GM18511 (cell line): ENCODE measurements at regions not wholly inside any gene's neighbourhood (a gene's known extent, or its start where the extent isn't known, plus 50 kb on each side); places are given as distances from the start of the nearest gene placed in this dataset.

Experiments used
- ATAC-seq: cut with Tn5 transposase; IDR thresholded peaks from one replicate; pipeline ENCODE4 v1.9.1; 2021; ENCODE audit warnings: mild to moderate bottlenecking, moderate library complexity; ENCODE audit not compliant: unreplicated experiment

DNA sequence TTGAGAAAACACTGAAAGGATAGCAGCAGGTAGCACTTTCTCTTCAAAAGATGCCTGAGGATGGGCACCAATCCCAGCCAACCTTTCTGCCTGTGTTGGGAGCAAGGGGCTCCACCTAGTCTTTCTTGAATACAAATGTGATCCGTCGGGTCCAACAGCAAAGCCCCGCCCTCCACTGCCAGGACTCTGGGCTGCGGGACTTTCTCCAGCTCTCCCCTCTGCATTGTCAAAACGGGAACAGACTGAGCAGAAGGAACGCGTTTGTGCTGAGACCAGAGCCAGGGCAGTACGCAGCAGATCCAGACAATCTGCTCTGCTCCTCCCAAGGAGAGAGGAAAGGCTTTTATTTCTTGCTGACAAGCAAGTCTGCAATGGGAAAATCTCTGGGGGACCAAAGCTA, 139.7 kb downstream of the SEC61B start:
- ATAC-seq: no peak

GRCh38 chr9:99362321-99362720, 140.2 kb downstream of the SEC61B start:
- no peak for ATAC-seq

DNA sequence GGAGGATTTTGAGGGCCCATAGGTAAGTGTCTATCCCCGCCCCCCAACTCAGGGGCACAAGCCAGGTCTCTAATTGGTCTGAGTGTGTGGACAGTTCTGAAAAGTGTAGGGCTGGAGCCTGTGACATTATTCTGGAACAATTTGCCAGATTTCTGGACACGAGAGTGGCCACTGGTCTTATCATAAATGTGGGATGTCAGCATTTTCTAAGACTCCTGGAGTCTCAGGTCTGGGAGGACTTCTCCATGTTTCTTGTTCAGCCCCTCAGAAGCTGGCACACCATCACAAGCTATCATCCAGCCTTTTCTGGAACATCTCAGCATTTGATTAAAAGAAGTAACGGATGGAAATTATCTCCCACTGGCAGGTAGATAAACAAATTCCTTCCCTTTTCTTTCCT, 141.4 kb downstream of the SEC61B start:
- no peak for ATAC-seq

DNA sequence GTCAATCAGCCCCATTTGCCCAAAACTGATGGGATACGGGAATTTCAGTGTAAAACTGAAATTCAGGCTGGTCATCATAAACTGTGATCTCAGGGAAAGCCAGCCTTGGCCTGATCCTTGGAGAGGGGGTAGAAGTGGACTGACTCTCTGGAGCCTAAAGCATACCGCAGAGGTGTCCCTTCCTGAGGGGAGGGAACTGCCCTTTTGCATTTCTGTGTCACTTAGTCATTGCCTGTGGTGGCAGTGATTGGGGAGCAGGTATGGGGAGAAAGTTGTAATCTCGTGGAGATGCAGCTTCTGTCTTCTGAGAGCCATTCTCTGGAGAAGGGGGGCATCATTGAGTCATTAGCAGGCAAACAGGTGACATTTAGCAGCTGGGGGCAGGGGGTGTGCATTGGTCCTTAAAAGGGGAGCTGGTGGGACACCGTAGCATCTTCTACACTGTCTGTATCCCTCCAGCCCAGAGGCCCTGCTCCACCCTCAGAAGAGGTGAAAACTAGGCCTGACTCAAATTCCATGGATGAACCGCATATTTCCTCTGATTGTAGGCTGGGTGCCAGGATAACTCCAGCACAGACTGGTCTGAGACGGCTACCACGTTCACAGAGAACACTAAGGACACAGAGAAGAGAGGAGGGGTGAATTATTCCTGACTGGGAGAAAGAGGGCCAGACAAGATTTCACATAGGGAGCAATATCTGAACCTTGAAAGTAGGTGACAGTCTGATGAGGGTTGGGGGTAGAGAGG, 143.3 kb downstream of the SEC61B start:
- ATAC-seq: no peak

- ATAC-seq: no peak
Observed at GRCh38 chr9:99366183-99366582, 144.1 kb downstream of the SEC61B start.

- ATAC-seq: no peak
Observed at GRCh38 chr9:99366621-99367020, 144.5 kb downstream of the SEC61B start.

DNA sequence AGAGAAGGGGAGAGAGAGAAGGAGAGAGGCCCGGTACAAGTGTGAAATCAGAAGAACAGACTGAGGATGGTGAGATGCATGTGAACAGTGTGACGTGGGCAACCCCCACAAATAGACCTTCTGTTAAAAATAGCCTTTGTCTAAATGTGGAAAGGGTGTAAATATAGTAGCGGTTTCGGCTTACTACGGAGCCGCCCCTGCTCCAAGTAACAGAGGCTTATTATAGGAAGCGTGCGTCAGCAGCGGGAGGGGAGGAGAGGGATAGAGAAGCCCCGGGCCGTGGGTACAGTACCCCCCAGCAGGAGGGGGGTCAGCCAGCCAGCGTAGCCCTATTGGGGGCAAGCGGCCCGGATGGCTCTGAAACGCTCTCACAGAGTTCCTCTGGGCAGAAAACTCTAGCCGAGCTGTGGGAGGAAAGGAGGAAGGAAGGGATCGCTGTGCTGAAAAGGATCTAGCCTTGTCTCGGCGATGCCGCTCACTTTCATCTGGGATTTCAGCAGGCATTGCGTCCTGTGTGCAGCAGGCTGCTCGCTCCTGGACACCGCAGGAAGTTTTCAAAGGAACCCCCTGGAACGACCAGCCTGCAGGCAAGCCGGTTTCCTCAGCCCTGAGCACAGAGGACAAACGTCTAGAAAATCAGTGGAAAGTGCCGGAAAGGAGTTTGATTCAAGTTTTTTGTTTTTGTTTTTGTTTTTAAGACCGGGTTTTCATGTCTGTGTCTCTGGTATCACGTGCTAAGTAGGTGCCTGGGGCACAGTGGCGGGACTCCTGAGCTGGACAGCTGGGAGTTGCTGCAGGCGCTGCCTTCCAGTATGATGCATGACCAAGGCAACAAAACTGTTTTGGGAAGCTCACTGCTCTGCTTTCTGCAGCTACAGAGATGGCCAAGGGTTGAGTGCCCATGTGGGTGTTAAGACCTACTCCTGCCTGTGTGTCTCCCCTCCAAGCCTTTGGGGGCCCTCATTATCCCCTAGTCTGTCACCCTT, 146.6 kb downstream of the SEC61B start:
- peak; percentile 84 for ATAC-seq

DNA sequence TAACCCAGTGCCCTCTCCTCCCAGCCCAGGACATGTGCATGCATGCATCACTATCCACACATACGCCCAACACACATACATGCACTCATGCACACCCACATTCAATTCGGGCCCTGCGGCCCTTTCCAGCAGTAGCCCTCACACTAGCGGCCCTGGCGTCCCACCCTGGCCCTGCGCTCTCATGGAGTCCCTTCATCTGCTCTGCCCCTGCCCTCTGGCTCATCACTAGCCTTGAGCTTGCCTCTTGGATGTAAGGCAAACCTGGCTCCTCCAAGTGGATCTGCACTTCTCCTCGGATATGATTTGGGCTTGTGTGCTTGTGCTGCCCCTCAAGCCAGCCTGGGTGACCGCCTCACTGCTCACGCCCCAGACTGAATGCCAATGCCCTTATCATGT, 147.2 kb downstream of the SEC61B start:
- ATAC-seq: no peak

DNA sequence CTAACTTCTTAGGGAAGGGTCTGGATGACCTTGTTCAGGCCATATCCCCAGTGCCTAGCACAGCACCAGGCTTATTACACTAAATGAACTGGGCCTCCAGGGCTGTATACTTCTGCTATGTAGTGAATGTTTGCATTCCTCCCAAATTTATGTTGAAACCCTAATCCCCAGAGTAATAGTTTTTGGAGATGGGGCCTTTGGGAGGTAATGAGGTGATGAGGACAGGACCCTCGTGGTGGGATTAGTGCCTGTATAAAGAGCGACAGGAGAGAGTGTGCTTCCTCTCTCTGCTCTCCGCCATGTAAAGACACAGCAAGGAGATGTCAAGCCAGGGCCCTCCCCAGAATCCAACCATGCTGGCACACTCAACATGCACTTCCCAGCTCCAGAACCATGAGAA, 148.3 kb downstream of the SEC61B start:
- no peak for ATAC-seq

GRCh38 chr9:99371376-99371775, 149.3 kb downstream of the SEC61B start:
- no peak for ATAC-seq

- no peak for ATAC-seq
Observed at GRCh38 chr9:99373912-99374311, 151.8 kb downstream of the SEC61B start.

GRCh38 chr9:99374793-99375192, 152.7 kb downstream of the SEC61B start:
- ATAC-seq: no peak

DNA sequence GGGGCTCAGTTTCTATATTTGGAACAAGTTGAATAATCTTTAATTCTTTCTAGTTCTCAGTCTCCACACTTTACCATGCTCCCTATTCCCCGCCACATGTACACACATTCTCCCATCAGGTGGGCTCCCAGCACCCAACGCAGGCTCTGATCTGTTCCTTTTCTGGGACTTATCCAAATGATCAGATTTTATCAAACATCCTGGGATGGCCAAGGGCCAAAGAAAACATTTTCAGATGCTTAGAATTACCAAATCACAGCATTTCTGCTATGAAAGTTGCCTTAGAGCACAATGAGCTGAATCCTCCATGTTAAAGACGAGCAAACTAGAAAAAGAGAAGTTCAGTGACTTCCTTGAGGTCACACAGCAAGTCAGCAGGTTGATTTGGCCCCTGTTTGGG, 153.4 kb downstream of the SEC61B start:
- ATAC-seq: no peak

DNA sequence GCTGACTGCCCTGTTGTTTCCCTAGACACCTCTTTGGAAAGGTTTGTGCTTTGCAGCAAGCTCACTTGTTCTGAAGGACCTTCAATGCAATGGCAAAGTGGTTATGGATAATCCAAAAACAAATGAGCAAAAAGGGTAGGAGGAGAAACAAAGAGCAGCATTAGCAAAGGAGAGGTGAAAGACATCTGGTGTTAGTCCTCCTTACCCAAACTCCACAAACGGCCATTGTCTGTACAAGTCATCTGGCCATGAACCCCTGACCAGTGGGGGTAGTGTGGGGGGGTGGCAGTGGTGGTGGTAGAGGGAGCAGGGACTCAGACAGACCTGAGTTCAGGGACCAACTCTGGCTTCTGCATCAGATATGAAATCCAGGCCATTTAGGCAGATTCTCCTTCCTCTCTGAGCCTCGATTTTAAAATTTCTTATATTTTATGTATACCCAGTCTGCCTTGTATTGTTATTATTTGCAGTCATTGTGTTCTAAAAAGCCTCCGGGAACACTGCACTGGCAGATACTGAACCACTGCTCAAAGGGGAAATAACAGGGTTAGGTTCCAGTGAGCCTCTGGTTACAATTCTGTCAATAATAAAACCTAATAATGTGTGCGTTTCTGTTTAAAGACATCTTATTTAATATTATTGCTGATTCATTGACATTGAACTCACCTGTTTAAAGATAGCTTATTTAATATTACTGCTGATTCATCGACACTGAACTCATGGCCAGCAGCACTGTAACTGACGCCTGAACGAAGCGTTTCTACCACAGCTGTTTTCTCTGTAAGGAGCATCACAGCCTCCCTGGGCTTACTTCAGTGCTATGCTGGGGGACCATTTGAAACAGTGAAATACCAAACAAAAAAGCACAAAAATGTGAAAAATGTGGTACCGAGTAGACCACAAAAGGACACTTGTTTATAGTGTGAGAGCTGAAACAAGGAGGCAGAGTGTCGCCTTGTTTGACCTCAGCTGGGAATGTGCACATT, 156.0 kb downstream of the SEC61B start:
- ATAC-seq: no peak

GRCh38 chr9:99383536-99383935, 161.5 kb downstream of the SEC61B start:
- no peak for ATAC-seq

GRCh38 chr9:99385215-99385614, 163.1 kb downstream of the SEC61B start:
- ATAC-seq: no peak

DNA sequence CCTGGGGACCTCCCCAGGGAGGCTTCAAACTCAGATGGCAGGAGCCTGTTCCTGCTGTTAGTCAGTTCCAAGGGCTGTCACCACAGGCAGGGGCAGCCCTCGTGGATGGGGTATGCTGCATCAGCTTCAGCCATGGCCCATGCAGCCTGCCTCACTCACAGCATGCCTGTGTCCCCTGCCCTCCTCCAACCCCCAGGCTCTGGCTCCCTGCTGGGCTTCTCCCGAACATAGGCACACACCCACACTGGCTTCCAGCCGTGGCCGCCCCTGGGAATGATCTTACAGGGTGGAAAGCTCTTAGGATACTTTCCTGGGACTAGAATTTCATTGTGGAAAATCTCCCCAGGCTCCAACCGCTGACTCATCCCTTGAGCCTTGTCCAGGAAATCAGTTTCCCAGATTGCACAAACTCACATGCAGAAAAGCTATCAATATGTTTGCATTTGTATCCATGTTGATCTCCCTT, 163.8 kb downstream of the SEC61B start:
- no peak for ATAC-seq

- ATAC-seq: no peak
Observed at GRCh38 chr9:99387431-99387830, 165.3 kb downstream of the SEC61B start.

- ATAC-seq: no peak
Observed at GRCh38 chr9:99389087-99390033, 167.3 kb downstream of the SEC61B start.
